ENCODE measurements at regions not wholly inside any gene's neighbourhood (a gene's known extent, or its start where the extent isn't known, plus 50 kb on each side); places are given as distances from the start of the nearest gene placed in this dataset.

GRCh38 chr10:1947464-1948003 is 210.2 kb upstream of the ADARB2 start:
- H3K27ac ChIP-seq, result no peak overlapping the region
- peaks cover 0 to 8% (median 0%) of the 10 kb centered on the region in 6 donors for H3K4me1 ChIP-seq
- H3K4me3 ChIP-seq, result no peak overlapping the region
- DNase-seq, result no peak
- TF ChIP-seq POLR2A (IDR thresholded peaks at IDR 0.05) (no peak), CTCF (IDR thresholded peaks at IDR 0.05 in 8 of 11, conservative IDR thresholded peaks at IDR 0.05 in 3 of 11) (no peak), POLR2AphosphoS5 (IDR thresholded peaks at IDR 0.05) (no peak)
- H3K9me3 ChIP-seq, result peaks cover 0 to 3% (median 0%) of the 10 kb centered on the region in 8 donors
- H3K27me3 ChIP-seq (replicated peaks in 1 of 7), result no peaks in the 10 kb centered on the region
- intact Hi-C loops (cut with DNase I; ENCODE audit: low total_unique reads), result no loop called here
- 82 to 89% (median 88%) methylated on average over 4 of the region's 4 CpGs for WGBS, 5 donors
- H3K36me3 ChIP-seq, result no peaks in the 10 kb centered on the region

- no peaks in the 10 kb centered on the region for H3K27me3 ChIP-seq (replicated peaks in 1 of 7)
- H3K27ac ChIP-seq, result no peak overlapping the region
- peaks cover 0 to 16% (median 0%) of the 10 kb centered on the region in 6 donors for H3K4me1 ChIP-seq
- intact Hi-C loops (cut with DNase I; ENCODE audit: low total_unique reads), result no loop called here
- no peaks in the 10 kb centered on the region for H3K36me3 ChIP-seq
- H3K9me3 ChIP-seq, result no peaks in the 10 kb centered on the region
- H3K4me3 ChIP-seq, result no peak overlapping the region
- TF ChIP-seq POLR2AphosphoS5 (IDR thresholded peaks at IDR 0.05), result no peak
- no peak for TF ChIP-seq CTCF (IDR thresholded peaks at IDR 0.05 in 8 of 11, conservative IDR thresholded peaks at IDR 0.05 in 3 of 11)
- TF ChIP-seq POLR2A (IDR thresholded peaks at IDR 0.05), result no peak
- DNase-seq, result no peak
- 88 to 94% (median 93%) methylated on average over 11 of the region's 11 CpGs for WGBS, 5 donors
These were observed 207.2 kb upstream of the ADARB2 start for GRCh38 chr10:1944487-1944886.

GRCh38 chr10:1942478-1942877 is 205.2 kb upstream of the ADARB2 start:
- peaks cover 0 to 35% (median 0%) of the 10 kb centered on the region in 6 donors for H3K4me1 ChIP-seq
- intact Hi-C loops (cut with DNase I; ENCODE audit: low total_unique reads), result no loop called here
- DNase-seq, result no peak
- H3K27ac ChIP-seq, result peak overlapping the region in 1 of 8 donors; percentile 13
- TF ChIP-seq CTCF (IDR thresholded peaks at IDR 0.05 in 8 of 11, conservative IDR thresholded peaks at IDR 0.05 in 3 of 11), result no peak
- TF ChIP-seq POLR2A (IDR thresholded peaks at IDR 0.05), result no peak
- no peak for TF ChIP-seq POLR2AphosphoS5 (IDR thresholded peaks at IDR 0.05)
- no peak overlapping the region for H3K4me3 ChIP-seq
- H3K27me3 ChIP-seq (replicated peaks in 1 of 7), result no peaks in the 10 kb centered on the region
- no peaks in the 10 kb centered on the region for H3K36me3 ChIP-seq
- no peaks in the 10 kb centered on the region for H3K9me3 ChIP-seq
- 36 to 51% (median 47%) methylated on average over 7 of the region's 7 CpGs for WGBS, 5 donors

GRCh38 chr10:1939016-1939415 is 201.7 kb upstream of the ADARB2 start:
- no peaks in the 10 kb centered on the region for H3K36me3 ChIP-seq
- TF ChIP-seq CTCF (IDR thresholded peaks at IDR 0.05 in 8 of 11, conservative IDR thresholded peaks at IDR 0.05 in 3 of 11), result no peak
- TF ChIP-seq POLR2AphosphoS5 (IDR thresholded peaks at IDR 0.05), result no peak
- no peak for TF ChIP-seq POLR2A (IDR thresholded peaks at IDR 0.05)
- no peaks in the 10 kb centered on the region for H3K27me3 ChIP-seq (replicated peaks in 1 of 7)
- H3K27ac ChIP-seq, result peak overlapping the region in 1 of 8 donors; percentile 74
- WGBS, 5 donors, result 28 to 52% (median 38%) methylated on average over 17 of the region's 17 CpGs
- no peaks in the 10 kb centered on the region for H3K9me3 ChIP-seq
- H3K4me1 ChIP-seq, result peaks cover 0 to 35% (median 0%) of the 10 kb centered on the region in 6 donors
- H3K4me3 ChIP-seq, result no peak overlapping the region
- intact Hi-C loops (cut with DNase I; ENCODE audit: low total_unique reads), result no loop called here
- no peak for DNase-seq

All from spleen (tissue), 11 donors.